HEK293 (cell line): ENCODE measurements at regions not wholly inside any gene's neighbourhood (a gene's known extent, or its start where the extent isn't known, plus 50 kb on each side); places are given as distances from the start of the nearest gene placed in this dataset.

Source experiments
- CTCF ChIA-PET: fragments of 350-600 bp; formaldehyde crosslinking; extraction: SDS; loops from one replicate; lab custom pipeline; 2021; ENCODE audit warnings: antibody characterized with exemption; lab: Yijun Ruan, JAX
- POLR2A ChIA-PET: fragments of 300-600 bp; formaldehyde crosslinking; extraction: SDS; loops from one replicate; lab custom pipeline; 2020; ENCODE audit warnings: antibody characterized with exemption, inconsistent platforms; lab: Yijun Ruan, JAX
- H3K27ac ChIP-seq: fragments of 200-500 bp; sonication (Bioruptor generic); 2 replicates; pipeline ENCODE4 v1.5.1; 2014; ENCODE audit warnings: low read depth, low read length, control low read depth, inconsistent platforms; ENCODE audit errors: extremely low read depth
- H3K36me3 ChIP-seq, 2 experiments: fragments of 200-500 bp in 1 of 2; sonication (Bioruptor generic) in 1 of 2; 1 replicate in 1 of 2; 2 replicates in 1 of 2; pipeline ENCODE4 v1.5.1; 2014 to 2017; ENCODE audit warnings: inconsistent platforms in 2 of 2, low read length in 2 of 2; ENCODE audit not compliant: control insufficient read depth in 2 of 2, insufficient read depth in 1 of 2
- H3K4me1 ChIP-seq: fragments of 200-500 bp; sonication (Bioruptor generic); 2 replicates; pipeline ENCODE4 v1.5.1; 2014; ENCODE audit warnings: mild to moderate bottlenecking, low read length, inconsistent platforms; ENCODE audit not compliant: control insufficient read depth, insufficient read depth
- H3K4me3 ChIP-seq: 2 replicates; pipeline ENCODE4 v1.5.1; 2011; ENCODE audit warnings: low read depth, mild to moderate bottlenecking, control low read depth, low read length, moderate library complexity
- H3K9me3 ChIP-seq: fragments of 200-500 bp; sonication (Bioruptor generic); 2 replicates; pipeline ENCODE4 v1.5.1; 2014; ENCODE audit warnings: low read depth, low read length, inconsistent platforms; ENCODE audit not compliant: control insufficient read depth, insufficient read depth
- KLF7 ChIP-seq: fragments of 450-650 bp; formaldehyde crosslinking; IDR thresholded peaks from 2 replicates; pipeline ENCODE4 v1.5.1; 2016; ENCODE audit warnings: missing biosample characterization, missing genetic modification characterization, borderline replicate concordance
- MYNN ChIP-seq: fragments of 450-650 bp; formaldehyde crosslinking; IDR thresholded peaks from 2 replicates; pipeline ENCODE4 v1.5.1; 2016; ENCODE audit warnings: missing biosample characterization, missing genetic modification characterization, borderline replicate concordance
- PRDM1 ChIP-seq: fragments of 450-650 bp; formaldehyde crosslinking; IDR thresholded peaks from 2 replicates; pipeline ENCODE4; 2016; ENCODE audit warnings: missing biosample characterization, missing genetic modification characterization
- SALL2 ChIP-seq: fragments of 450-650 bp; formaldehyde crosslinking; IDR thresholded peaks from 2 replicates; pipeline ENCODE4 v1.5.0; 2017; ENCODE audit warnings: missing biosample characterization, mild to moderate bottlenecking, missing genetic modification characterization, borderline replicate concordance
- SCRT1 ChIP-seq: fragments of 450-650 bp; formaldehyde crosslinking; IDR thresholded peaks from 2 replicates; pipeline ENCODE4 v1.5.1; 2016; ENCODE audit warnings: missing biosample characterization, missing genetic modification characterization, borderline replicate concordance
- ZBTB48 ChIP-seq: fragments of 450-650 bp; formaldehyde crosslinking; IDR thresholded peaks from 2 replicates; pipeline ENCODE4 v1.5.1; 2016; ENCODE audit warnings: missing biosample characterization, missing genetic modification characterization
- ZBTB8A ChIP-seq: fragments of 450-650 bp; formaldehyde crosslinking; IDR thresholded peaks from 2 replicates; pipeline ENCODE4 v1.5.1; 2016; ENCODE audit warnings: missing biosample characterization, missing genetic modification characterization
- ZFP37 ChIP-seq: fragments of 450-650 bp; formaldehyde crosslinking; IDR thresholded peaks from 2 replicates; pipeline ENCODE4 v1.5.1; 2016; ENCODE audit warnings: missing biosample characterization, missing genetic modification characterization
- ZNF133 ChIP-seq: fragments of 450-650 bp; formaldehyde crosslinking; IDR thresholded peaks from 2 replicates; pipeline ENCODE4 v1.5.1; 2016; ENCODE audit warnings: missing biosample characterization, missing genetic modification characterization
- ZNF169 ChIP-seq: fragments of 450-650 bp; formaldehyde crosslinking; IDR thresholded peaks from 2 replicates; pipeline ENCODE4 v1.5.1; 2016; ENCODE audit warnings: missing biosample characterization, missing genetic modification characterization
- ZNF221 ChIP-seq: fragments of 450-650 bp; formaldehyde crosslinking; IDR thresholded peaks from 2 replicates; pipeline ENCODE4 v1.5.1; 2017; ENCODE audit warnings: missing biosample characterization, missing genetic modification characterization, borderline replicate concordance
- ZNF223 ChIP-seq: fragments of 450-650 bp; formaldehyde crosslinking; IDR thresholded peaks from 2 replicates; pipeline ENCODE4 v1.5.1; 2016; ENCODE audit warnings: missing biosample characterization, missing genetic modification characterization
- ZNF292 ChIP-seq: fragments of 450-650 bp; formaldehyde crosslinking; IDR thresholded peaks from 2 replicates; pipeline ENCODE4 v1.5.1; 2016; ENCODE audit warnings: low read depth, missing biosample characterization, missing genetic modification characterization, borderline replicate concordance
- ZNF302 ChIP-seq: fragments of 450-650 bp; formaldehyde crosslinking; IDR thresholded peaks from 2 replicates; pipeline ENCODE4 v1.5.1; 2016; ENCODE audit warnings: missing biosample characterization, missing genetic modification characterization, low read depth
- ZNF324 ChIP-seq: fragments of 450-650 bp; formaldehyde crosslinking; IDR thresholded peaks from 2 replicates; pipeline ENCODE4 v1.5.1; 2016; ENCODE audit warnings: missing biosample characterization, missing genetic modification characterization
- ZNF391 ChIP-seq: fragments of 450-650 bp; formaldehyde crosslinking; IDR thresholded peaks from 2 replicates; pipeline ENCODE4 v1.5.1; 2016; ENCODE audit warnings: low read depth, missing biosample characterization, missing genetic modification characterization, borderline replicate concordance
- ZNF521 ChIP-seq: fragments of 450-650 bp; formaldehyde crosslinking; IDR thresholded peaks from 2 replicates; pipeline ENCODE4 v1.5.1; 2017; ENCODE audit warnings: missing biosample characterization, mild to moderate bottlenecking, missing genetic modification characterization
- ZNF623 ChIP-seq: fragments of 450-650 bp; formaldehyde crosslinking; IDR thresholded peaks from 2 replicates; pipeline ENCODE4 v1.5.1; 2016; ENCODE audit warnings: missing biosample characterization, missing genetic modification characterization
- ZNF660 ChIP-seq: fragments of 450-650 bp; IDR thresholded peaks from 2 replicates; pipeline ENCODE4 v1.5.1; 2018; ENCODE audit warnings: missing biosample characterization, mild to moderate bottlenecking, missing genetic modification characterization
- ZNF747 ChIP-seq: fragments of 450-650 bp; formaldehyde crosslinking; IDR thresholded peaks from 2 replicates; pipeline ENCODE4 v1.5.1; 2016; ENCODE audit warnings: missing biosample characterization, missing genetic modification characterization
- ZXDB ChIP-seq: fragments of 450-650 bp; formaldehyde crosslinking; IDR thresholded peaks from 2 replicates; pipeline ENCODE4 v1.5.1; 2016; ENCODE audit warnings: missing biosample characterization, missing genetic modification characterization
- TF ChIP-seq, protein P1 (sequence below): fragments of 450-650 bp; IDR thresholded peaks from 2 replicates; pipeline ENCODE4 v1.5.1; 2018; ENCODE audit warnings: missing biosample characterization, mild to moderate bottlenecking, missing genetic modification characterization
- TF ChIP-seq, protein P2 (sequence below): fragments of 450-650 bp; formaldehyde crosslinking; IDR thresholded peaks from 2 replicates; pipeline ENCODE4 v1.5.1; 2016; ENCODE audit warnings: missing biosample characterization, missing genetic modification characterization
- TF ChIP-seq, protein P3 (sequence below): fragments of 450-650 bp; formaldehyde crosslinking; IDR thresholded peaks from 2 replicates; pipeline ENCODE4 v1.5.1; 2017; ENCODE audit warnings: missing biosample characterization, missing genetic modification characterization
- TF ChIP-seq, protein P4 (sequence below): fragments of 450-650 bp; formaldehyde crosslinking; IDR thresholded peaks from 2 replicates; pipeline ENCODE4 v1.5.1; 2016; ENCODE audit warnings: missing biosample characterization, missing genetic modification characterization
- TF ChIP-seq, protein P5 (sequence below): fragments of 450-650 bp; formaldehyde crosslinking; IDR thresholded peaks from 2 replicates; pipeline ENCODE4 v1.5.1; 2016; ENCODE audit warnings: missing biosample characterization, missing genetic modification characterization, low read depth

DNA sequence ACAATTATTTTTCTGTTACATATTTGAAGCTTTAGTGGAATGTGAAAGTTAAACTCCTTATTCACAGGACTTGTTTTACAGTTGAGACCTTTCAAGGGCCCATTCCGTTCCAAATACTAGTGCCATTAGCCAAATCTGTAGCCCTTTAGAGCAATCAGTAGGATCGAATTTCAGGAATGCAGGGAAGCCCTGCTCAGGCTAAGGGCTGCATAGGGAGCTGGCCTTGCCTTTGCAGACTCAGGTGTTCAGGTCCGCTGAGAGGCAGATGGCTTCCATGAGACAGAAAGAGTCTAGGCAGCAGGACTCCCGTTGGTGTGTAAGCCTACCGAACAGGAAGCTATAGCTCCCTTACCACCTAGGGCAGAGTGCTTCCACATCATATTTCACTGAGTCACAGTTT lies 150.1 kb upstream of the SLC27A6 start:
- Histone ChIP-seq H3K4me1 (no peaks in the 10 kb centered on the region), H3K27ac (no peak overlapping the region), H3K4me3 (no peak overlapping the region), H3K36me3 (no peaks in the 10 kb centered on the region), H3K9me3 (no peaks in the 10 kb centered on the region)
- POLR2A ChIA-PET, result no interaction called here
- CTCF ChIA-PET, result interaction anchor here (0.6 kb wide), 1 partner anchor 16 kb away, joined by 3 read pairs; no protein-coding TSS in a partner anchor
- no peak for TF ChIP-seq ZNF521 (tag by site-specific recombination)
- no peak for TF ChIP-seq ZNF747 (tag by site-specific recombination)
- TF ChIP-seq MYNN (tag by site-specific recombination), result no peak
- TF ChIP-seq ZNF623 (tag by site-specific recombination), result no peak
- TF ChIP-seq, protein P1, sequence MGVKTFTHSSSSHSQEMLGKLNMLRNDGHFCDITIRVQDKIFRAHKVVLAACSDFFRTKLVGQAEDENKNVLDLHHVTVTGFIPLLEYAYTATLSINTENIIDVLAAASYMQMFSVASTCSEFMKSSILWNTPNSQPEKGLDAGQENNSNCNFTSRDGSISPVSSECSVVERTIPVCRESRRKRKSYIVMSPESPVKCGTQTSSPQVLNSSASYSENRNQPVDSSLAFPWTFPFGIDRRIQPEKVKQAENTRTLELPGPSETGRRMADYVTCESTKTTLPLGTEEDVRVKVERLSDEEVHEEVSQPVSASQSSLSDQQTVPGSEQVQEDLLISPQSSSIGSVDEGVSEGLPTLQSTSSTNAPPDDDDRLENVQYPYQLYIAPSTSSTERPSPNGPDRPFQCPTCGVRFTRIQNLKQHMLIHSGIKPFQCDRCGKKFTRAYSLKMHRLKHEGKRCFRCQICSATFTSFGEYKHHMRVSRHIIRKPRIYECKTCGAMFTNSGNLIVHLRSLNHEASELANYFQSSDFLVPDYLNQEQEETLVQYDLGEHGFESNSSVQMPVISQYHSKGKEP (tag by site-specific recombination), result no peak
- TF ChIP-seq ZNF292 (tag by site-specific recombination), result no peak
- TF ChIP-seq ZNF302 (tag by site-specific recombination), result no peak
- TF ChIP-seq, protein P2, sequence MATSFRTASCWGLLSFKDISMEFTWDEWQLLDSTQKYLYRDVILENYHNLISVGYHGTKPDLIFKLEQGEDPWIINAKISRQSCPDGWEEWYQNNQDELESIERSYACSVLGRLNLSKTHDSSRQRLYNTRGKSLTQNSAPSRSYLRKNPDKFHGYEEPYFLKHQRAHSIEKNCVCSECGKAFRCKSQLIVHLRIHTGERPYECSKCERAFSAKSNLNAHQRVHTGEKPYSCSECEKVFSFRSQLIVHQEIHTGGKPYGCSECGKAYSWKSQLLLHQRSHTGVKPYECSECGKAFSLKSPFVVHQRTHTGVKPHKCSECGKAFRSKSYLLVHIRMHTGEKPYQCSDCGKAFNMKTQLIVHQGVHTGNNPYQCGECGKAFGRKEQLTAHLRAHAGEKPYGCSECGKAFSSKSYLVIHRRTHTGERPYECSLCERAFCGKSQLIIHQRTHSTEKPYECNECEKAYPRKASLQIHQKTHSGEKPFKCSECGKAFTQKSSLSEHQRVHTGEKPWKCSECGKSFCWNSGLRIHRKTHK (tag by site-specific recombination), result no peak
- TF ChIP-seq, protein P3, sequence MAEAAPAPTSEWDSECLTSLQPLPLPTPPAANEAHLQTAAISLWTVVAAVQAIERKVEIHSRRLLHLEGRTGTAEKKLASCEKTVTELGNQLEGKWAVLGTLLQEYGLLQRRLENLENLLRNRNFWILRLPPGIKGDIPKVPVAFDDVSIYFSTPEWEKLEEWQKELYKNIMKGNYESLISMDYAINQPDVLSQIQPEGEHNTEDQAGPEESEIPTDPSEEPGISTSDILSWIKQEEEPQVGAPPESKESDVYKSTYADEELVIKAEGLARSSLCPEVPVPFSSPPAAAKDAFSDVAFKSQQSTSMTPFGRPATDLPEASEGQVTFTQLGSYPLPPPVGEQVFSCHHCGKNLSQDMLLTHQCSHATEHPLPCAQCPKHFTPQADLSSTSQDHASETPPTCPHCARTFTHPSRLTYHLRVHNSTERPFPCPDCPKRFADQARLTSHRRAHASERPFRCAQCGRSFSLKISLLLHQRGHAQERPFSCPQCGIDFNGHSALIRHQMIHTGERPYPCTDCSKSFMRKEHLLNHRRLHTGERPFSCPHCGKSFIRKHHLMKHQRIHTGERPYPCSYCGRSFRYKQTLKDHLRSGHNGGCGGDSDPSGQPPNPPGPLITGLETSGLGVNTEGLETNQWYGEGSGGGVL (tag by site-specific recombination), result no peak
- no peak for TF ChIP-seq ZBTB48 (tag by site-specific recombination)
- no peak for TF ChIP-seq KLF7 (tag by site-specific recombination)
- TF ChIP-seq ZNF660 (tag by site-specific recombination), result no peak
- no peak for TF ChIP-seq ZNF223 (tag by site-specific recombination)
- no peak for TF ChIP-seq ZFP37 (tag by site-specific recombination)
- TF ChIP-seq ZXDB (tag by site-specific recombination), result no peak
- no peak for TF ChIP-seq ZNF221
- TF ChIP-seq SALL2 (tag by site-specific recombination), result no peak
- no peak for TF ChIP-seq SCRT1
- no peak for TF ChIP-seq ZNF324

DNA sequence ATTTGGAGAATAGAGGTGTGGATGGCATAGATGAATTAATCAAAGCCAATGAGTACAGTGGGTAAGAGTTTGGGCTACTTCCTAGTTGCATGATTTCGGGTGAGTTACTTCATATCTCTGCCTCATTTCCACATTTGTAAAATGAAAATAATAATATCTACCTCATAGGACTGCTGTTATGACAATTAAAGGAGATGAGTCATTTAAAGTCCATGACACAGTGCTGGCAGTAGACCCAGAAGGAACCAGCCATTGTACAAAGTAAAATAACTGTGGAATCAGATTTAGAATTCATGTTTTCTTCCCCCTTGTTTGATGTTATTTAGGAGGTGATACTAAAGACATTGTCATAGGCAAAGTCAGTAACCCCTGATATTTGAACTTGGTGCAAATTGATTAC lies 139.5 kb upstream of the SLC27A6 start:
- peaks cover 3% of the 10 kb centered on the region; the same call in 1 of the 2 replicates for H3K4me1 ChIP-seq
- no peaks in the 10 kb centered on the region for H3K9me3 ChIP-seq
- H3K27ac ChIP-seq, result no peak overlapping the region
- no peak overlapping the region for H3K4me3 ChIP-seq
- H3K36me3 ChIP-seq, result no peaks in the 10 kb centered on the region
- POLR2A ChIA-PET, result no interaction called here
- CTCF ChIA-PET, result no interaction called here
- TF ChIP-seq ZBTB8A (tag by site-specific recombination) (no peak), ZNF391 (tag by site-specific recombination) (no peak), PRDM1 (tag by site-specific recombination) (no peak), ZNF133 (tag by site-specific recombination) (no peak), ZNF521 (tag by site-specific recombination) (no peak), ZNF169 (tag by site-specific recombination) (no peak)
- TF ChIP-seq, protein P2 (tag by site-specific recombination), result no peak
- TF ChIP-seq, protein P4, sequence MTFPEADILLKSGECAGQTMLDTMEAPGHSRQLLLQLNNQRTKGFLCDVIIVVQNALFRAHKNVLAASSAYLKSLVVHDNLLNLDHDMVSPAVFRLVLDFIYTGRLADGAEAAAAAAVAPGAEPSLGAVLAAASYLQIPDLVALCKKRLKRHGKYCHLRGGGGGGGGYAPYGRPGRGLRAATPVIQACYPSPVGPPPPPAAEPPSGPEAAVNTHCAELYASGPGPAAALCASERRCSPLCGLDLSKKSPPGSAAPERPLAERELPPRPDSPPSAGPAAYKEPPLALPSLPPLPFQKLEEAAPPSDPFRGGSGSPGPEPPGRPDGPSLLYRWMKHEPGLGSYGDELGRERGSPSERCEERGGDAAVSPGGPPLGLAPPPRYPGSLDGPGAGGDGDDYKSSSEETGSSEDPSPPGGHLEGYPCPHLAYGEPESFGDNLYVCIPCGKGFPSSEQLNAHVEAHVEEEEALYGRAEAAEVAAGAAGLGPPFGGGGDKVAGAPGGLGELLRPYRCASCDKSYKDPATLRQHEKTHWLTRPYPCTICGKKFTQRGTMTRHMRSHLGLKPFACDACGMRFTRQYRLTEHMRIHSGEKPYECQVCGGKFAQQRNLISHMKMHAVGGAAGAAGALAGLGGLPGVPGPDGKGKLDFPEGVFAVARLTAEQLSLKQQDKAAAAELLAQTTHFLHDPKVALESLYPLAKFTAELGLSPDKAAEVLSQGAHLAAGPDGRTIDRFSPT (tag by site-specific recombination), result no peak
- TF ChIP-seq, protein P5, sequence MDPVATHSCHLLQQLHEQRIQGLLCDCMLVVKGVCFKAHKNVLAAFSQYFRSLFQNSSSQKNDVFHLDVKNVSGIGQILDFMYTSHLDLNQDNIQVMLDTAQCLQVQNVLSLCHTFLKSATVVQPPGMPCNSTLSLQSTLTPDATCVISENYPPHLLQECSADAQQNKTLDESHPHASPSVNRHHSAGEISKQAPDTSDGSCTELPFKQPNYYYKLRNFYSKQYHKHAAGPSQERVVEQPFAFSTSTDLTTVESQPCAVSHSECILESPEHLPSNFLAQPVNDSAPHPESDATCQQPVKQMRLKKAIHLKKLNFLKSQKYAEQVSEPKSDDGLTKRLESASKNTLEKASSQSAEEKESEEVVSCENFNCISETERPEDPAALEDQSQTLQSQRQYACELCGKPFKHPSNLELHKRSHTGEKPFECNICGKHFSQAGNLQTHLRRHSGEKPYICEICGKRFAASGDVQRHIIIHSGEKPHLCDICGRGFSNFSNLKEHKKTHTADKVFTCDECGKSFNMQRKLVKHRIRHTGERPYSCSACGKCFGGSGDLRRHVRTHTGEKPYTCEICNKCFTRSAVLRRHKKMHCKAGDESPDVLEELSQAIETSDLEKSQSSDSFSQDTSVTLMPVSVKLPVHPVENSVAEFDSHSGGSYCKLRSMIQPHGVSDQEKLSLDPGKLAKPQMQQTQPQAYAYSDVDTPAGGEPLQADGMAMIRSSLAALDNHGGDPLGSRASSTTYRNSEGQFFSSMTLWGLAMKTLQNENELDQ, result no peak
